ENCODE measurements at regions not wholly inside any gene's neighbourhood (a gene's known extent, or its start where the extent isn't known, plus 50 kb on each side); places are given as distances from the start of the nearest gene placed in this dataset.

GRCh38 chr11:81669935-81670543 lies 1063.6 kb downstream of the FAM181B start:
- H4K91ac ChIP-seq (ENCODE audit: insufficient read depth, low read depth, low read length) = no peak overlapping the region
- H3K79me1 ChIP-seq (ENCODE audit: low read depth in 1 of 2, low read length in 2 of 2) = no peaks in the 10 kb centered on the region
- H3K27ac ChIP-seq (ENCODE audit: insufficient read depth, low read length) = no peak overlapping the region
- no peak overlapping the region for H2BK15ac ChIP-seq (ENCODE audit: low read depth, low read length)
- peak; percentile 94 for TF ChIP-seq MAFK (IDR thresholded peaks at IDR 0.05; ENCODE audit: low read depth, low read length)
- TF ChIP-seq RCOR1 (IDR thresholded peaks at IDR 0.05; ENCODE audit: insufficient replicate concordance, low read length) = no peak
- intact Hi-C loops (cut with micrococcal nuclease) = no loop called here
- H3K9me1 ChIP-seq (ENCODE audit: insufficient read depth, low read length) = no peaks in the 10 kb centered on the region
- H3K23ac ChIP-seq (ENCODE audit: low read depth, low read length) = no peak overlapping the region
- H4K5ac ChIP-seq (ENCODE audit: low read depth, low read length) = no peak overlapping the region
- BruUV-seq (replicated peaks) = no TSS peak
- ChIA-PET POLR2A (ENCODE audit: unreplicated experiment) (no interaction called here), CTCF (interaction anchor here (0.8 kb wide), 1 partner anchor 11 kb away, joined by 3 read pairs; no protein-coding TSS in a partner anchor)
- no peak overlapping the region for H2BK20ac ChIP-seq (ENCODE audit: low read depth, low read length)
- H3K14ac ChIP-seq (replicated peaks; ENCODE audit: low read depth, low read length) = no peak overlapping the region
- no peak overlapping the region for H2AK9ac ChIP-seq (replicated peaks; ENCODE audit: low read depth, low read length, poor library complexity)
- no peak overlapping the region for H3K9ac ChIP-seq (ENCODE audit: low read depth, low read length)
- no peak overlapping the region for H2AK5ac ChIP-seq (ENCODE audit: low read depth, low read length)
- dilution Hi-C loops (cut with HindIII; ENCODE audit: low sequenced_read_pairs, unreplicated experiment) = no loop called here
- no peak overlapping the region for H4K8ac ChIP-seq (ENCODE audit: low read depth in 2 of 2, low read length in 2 of 2)
- no peak for DNase-seq
- no peak overlapping the region for H3K4me3 ChIP-seq (ENCODE audit: insufficient read depth, low read depth, low read length)
- no peaks in the 10 kb centered on the region for H4K20me1 ChIP-seq (ENCODE audit: insufficient read depth, low read length)
- H3K56ac ChIP-seq (ENCODE audit: extremely low read depth, insufficient read depth, low read length) = no peak overlapping the region
- no peak overlapping the region for H3K18ac ChIP-seq (ENCODE audit: low read depth, low read length)
- in situ Hi-C loops (cut with MboI; ENCODE audit: low sequenced_read_pairs) = no loop called here
- no peak overlapping the region for H3K4ac ChIP-seq (ENCODE audit: low read depth, low read length)
- no CpG with 5 or more reads among the region's 1 CpG for WGBS, 2 experiments (ENCODE audit: extremely low coverage in 2 of 2, insufficient read length in 1 of 2)
- no peak overlapping the region for H2BK120ac ChIP-seq (ENCODE audit: low read depth, low read length)
- H3K4me1 ChIP-seq (ENCODE audit: control insufficient read depth, insufficient read depth, low read length) = no peaks in the 10 kb centered on the region
- H2AFZ ChIP-seq (replicated peaks; ENCODE audit: low read length, poor library complexity) = no peak overlapping the region
- H3K27me3 ChIP-seq (ENCODE audit: control insufficient read depth, insufficient read depth, low read length) = no peaks in the 10 kb centered on the region
- no peak overlapping the region for H3K4me2 ChIP-seq (ENCODE audit: low read depth, low read length)
- no peaks in the 10 kb centered on the region; the same call in 1 of the 2 replicates for H3K9me3 ChIP-seq (ENCODE audit: control insufficient read depth, insufficient read depth, low read length)
- ATAC-seq (ENCODE audit: low read depth) = no peak
- no peak overlapping the region for H2BK5ac ChIP-seq (ENCODE audit: low read depth, low read length, poor library complexity, severe bottlenecking)
- no peaks in the 10 kb centered on the region for H3K36me3 ChIP-seq (ENCODE audit: control insufficient read depth, insufficient read depth, low read length)
